ENCODE measurements at regions not wholly inside any gene's neighbourhood (a gene's known extent, or its start where the extent isn't known, plus 50 kb on each side); places are given as distances from the start of the nearest gene placed in this dataset.

GRCh38 chr10:31102421-31102820 lies 70.8 kb upstream of the ZNF438 start:
- TF ChIP-seq EZH2phosphoT487 (IDR thresholded peaks at IDR 0.05; ENCODE audit: unreplicated experiment) (no peak), JUNB (IDR thresholded peaks at IDR 0.05; ENCODE audit: unreplicated experiment) (no peak), CTCF (conservative IDR thresholded peaks at IDR 0.05; ENCODE audit: low read depth in 2 of 2) (no peak), POLR2AphosphoS5 (IDR thresholded peaks at IDR 0.05; ENCODE audit: low read depth) (no peak), NANOG (IDR thresholded peaks at IDR 0.05; ENCODE audit: borderline replicate concordance) (no peak), EZH2 (IDR thresholded peaks at IDR 0.05; ENCODE audit: low read depth, unreplicated experiment) (no peak), ZNF331 (CRISPR knock-in tag; IDR thresholded peaks at IDR 0.05; ENCODE audit: low read depth) (no peak), ZNF462 (CRISPR knock-in tag; IDR thresholded peaks at IDR 0.05) (no peak), CREB1 (CRISPR knock-in tag; IDR thresholded peaks at IDR 0.05; ENCODE audit: low read depth) (no peak), ZNF114 (CRISPR knock-in tag; IDR thresholded peaks at IDR 0.05) (no peak), STAT1 (IDR thresholded peaks at IDR 0.05; ENCODE audit: unreplicated experiment) (no peak)
- TF ChIP-seq, protein P1, sequence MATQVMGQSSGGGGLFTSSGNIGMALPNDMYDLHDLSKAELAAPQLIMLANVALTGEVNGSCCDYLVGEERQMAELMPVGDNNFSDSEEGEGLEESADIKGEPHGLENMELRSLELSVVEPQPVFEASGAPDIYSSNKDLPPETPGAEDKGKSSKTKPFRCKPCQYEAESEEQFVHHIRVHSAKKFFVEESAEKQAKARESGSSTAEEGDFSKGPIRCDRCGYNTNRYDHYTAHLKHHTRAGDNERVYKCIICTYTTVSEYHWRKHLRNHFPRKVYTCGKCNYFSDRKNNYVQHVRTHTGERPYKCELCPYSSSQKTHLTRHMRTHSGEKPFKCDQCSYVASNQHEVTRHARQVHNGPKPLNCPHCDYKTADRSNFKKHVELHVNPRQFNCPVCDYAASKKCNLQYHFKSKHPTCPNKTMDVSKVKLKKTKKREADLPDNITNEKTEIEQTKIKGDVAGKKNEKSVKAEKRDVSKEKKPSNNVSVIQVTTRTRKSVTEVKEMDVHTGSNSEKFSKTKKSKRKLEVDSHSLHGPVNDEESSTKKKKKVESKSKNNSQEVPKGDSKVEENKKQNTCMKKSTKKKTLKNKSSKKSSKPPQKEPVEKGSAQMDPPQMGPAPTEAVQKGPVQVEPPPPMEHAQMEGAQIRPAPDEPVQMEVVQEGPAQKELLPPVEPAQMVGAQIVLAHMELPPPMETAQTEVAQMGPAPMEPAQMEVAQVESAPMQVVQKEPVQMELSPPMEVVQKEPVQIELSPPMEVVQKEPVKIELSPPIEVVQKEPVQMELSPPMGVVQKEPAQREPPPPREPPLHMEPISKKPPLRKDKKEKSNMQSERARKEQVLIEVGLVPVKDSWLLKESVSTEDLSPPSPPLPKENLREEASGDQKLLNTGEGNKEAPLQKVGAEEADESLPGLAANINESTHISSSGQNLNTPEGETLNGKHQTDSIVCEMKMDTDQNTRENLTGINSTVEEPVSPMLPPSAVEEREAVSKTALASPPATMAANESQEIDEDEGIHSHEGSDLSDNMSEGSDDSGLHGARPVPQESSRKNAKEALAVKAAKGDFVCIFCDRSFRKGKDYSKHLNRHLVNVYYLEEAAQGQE (IDR thresholded peaks at IDR 0.05; ENCODE audit: unreplicated experiment) = no peak
- TF ChIP-seq, protein P2, sequence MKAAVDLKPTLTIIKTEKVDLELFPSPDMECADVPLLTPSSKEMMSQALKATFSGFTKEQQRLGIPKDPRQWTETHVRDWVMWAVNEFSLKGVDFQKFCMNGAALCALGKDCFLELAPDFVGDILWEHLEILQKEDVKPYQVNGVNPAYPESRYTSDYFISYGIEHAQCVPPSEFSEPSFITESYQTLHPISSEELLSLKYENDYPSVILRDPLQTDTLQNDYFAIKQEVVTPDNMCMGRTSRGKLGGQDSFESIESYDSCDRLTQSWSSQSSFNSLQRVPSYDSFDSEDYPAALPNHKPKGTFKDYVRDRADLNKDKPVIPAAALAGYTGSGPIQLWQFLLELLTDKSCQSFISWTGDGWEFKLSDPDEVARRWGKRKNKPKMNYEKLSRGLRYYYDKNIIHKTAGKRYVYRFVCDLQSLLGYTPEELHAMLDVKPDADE (IDR thresholded peaks at IDR 0.05) = no peak
